GM12873 (cell line): ENCODE measurements at regions not wholly inside any gene's neighbourhood (a gene's known extent, or its start where the extent isn't known, plus 50 kb on each side); places are given as distances from the start of the nearest gene placed in this dataset.

Experiments used
- TF ChIP-seq, protein P1 (sequence below): IDR thresholded peaks from 2 replicates; pipeline ENCODE4 v1.5.1; 2012; ENCODE audit warnings: low read depth, mild to moderate bottlenecking, moderate library complexity, low read length, control low read depth; ENCODE audit not compliant: insufficient read depth; ENCODE audit errors: missing control alignments

DNA sequence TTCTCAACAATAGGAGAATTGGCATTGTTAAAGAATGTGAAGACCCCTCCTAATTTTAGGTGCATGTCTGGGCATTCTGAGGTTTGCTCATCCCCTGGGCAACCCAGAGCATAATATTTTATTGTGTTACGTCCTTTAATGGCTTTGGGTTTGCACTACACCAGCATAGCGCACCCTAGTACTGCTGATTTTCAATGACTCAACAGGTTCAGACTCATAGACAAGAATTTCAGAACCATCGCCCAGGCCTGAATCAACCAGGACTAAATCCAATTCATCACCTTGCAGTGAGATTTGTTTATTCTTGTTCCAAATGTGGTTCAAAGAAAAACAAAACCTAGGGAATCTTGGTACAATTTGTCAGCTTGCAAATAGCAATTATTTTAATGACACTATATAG, 137.8 kb upstream of the PHACTR1 start:
- TF ChIP-seq, protein P1, sequence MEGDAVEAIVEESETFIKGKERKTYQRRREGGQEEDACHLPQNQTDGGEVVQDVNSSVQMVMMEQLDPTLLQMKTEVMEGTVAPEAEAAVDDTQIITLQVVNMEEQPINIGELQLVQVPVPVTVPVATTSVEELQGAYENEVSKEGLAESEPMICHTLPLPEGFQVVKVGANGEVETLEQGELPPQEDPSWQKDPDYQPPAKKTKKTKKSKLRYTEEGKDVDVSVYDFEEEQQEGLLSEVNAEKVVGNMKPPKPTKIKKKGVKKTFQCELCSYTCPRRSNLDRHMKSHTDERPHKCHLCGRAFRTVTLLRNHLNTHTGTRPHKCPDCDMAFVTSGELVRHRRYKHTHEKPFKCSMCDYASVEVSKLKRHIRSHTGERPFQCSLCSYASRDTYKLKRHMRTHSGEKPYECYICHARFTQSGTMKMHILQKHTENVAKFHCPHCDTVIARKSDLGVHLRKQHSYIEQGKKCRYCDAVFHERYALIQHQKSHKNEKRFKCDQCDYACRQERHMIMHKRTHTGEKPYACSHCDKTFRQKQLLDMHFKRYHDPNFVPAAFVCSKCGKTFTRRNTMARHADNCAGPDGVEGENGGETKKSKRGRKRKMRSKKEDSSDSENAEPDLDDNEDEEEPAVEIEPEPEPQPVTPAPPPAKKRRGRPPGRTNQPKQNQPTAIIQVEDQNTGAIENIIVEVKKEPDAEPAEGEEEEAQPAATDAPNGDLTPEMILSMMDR, result no peak

DNA sequence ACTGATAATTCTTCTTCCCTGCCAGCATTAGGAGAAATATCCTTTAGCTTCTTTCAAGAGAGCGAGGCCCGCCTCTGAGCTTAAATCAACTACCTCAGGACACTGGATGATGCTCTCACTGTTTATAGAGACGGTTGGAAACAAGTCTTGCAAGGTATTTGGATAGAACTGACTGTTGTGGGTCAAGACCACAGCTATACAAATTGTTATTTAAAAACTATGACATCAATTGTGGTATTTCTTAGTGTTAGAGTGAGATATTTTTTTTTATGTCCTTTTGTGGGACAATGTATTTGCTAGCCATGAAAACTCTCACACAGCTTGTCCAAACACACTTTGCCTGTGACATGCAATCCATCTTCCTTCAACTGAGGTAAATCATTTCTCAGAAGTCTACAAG, 136.3 kb upstream of the PHACTR1 start:
- TF ChIP-seq, protein P1, result no peak

DNA sequence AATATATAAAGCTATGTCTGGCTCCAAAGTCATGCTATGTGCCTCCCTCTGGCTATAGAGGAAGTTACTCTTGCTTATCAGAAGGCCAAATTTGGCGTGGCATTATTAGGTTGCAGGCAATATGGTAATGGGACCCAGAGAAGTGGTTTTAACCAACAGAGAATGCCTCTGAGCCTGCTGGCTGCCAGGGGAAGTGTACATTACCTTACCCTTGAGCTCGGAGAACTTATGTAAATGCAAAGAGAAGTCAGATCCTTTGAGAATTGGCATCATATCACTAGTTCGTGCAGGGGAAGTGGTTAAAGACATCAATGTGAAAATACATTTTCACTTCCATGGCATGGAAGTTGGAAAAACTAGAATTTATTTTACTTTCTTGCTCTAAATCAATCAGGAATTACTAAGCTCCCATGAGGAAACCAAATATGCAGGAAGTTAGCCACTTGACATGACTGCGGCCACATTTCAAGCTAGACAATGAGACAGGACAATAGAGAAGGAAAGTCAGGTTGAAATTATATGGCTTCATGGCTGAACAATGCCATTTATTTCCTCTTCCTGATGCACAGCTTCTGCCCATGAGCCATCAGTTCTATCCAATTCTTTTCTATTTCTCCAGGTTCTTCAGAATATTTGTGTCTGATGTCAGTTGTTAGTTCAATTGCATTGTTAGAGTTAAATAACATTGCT, 134.0 kb upstream of the PHACTR1 start:
- TF ChIP-seq, protein P1, result no peak

DNA sequence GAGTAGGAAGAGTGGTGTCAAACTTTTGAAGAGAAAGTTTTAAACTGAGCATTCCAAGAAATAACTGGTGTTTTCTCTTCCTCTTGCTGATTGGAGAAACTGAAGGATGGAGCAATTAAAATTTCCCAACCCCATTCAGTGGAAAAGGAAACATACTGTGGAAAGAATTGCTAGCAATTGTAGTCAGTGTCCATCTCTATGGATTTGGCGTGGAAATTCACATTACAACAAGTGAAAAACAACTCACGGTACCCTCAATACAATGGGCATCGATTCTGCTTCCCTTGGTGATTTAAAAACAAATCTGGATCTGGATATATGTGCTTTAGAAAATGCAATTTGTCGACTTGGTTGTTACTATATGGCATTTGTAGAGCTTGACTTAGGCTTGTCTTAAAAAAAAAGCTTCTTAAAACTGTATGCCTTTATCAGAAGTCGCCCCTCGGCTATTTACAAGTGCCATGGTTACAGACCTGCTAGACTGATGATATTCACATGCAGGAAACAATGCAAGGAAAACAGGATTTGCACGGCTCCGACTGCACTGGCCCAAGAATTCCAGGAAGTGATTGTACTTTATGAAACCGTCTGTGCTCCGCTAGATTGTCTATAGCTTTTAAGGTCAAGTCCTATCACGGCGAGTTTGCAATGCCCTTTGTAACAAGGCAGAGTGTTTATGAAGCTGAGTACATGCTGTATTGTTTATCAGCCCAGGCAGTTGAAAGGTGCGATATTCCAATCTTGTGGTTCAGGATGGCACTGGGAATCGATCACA, 131.7 kb upstream of the PHACTR1 start:
- TF ChIP-seq, protein P1, result no peak

DNA sequence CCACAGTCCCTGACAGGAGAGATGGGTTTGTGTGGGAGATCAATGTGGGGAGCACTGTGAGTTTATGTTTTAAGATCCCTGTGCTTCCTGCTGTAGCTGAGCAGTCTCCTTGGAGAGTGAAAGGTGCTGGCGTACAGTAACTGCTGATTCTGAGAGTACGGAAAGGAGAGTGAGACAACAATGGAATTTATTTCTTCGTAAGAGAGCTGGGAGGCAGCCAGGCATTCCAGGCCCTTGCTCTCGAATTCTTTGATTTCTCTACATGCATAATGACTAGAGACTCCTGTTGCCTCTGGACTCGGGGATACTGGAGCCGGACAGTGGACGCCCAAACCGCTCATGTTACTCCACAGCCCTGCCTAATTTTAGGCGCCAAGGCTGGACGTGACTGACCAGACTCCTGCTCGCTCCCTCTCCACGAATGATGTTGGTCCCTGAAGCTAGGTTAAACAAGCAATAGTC, 131.0 kb upstream of the PHACTR1 start:
- TF ChIP-seq, protein P1, result no peak

DNA sequence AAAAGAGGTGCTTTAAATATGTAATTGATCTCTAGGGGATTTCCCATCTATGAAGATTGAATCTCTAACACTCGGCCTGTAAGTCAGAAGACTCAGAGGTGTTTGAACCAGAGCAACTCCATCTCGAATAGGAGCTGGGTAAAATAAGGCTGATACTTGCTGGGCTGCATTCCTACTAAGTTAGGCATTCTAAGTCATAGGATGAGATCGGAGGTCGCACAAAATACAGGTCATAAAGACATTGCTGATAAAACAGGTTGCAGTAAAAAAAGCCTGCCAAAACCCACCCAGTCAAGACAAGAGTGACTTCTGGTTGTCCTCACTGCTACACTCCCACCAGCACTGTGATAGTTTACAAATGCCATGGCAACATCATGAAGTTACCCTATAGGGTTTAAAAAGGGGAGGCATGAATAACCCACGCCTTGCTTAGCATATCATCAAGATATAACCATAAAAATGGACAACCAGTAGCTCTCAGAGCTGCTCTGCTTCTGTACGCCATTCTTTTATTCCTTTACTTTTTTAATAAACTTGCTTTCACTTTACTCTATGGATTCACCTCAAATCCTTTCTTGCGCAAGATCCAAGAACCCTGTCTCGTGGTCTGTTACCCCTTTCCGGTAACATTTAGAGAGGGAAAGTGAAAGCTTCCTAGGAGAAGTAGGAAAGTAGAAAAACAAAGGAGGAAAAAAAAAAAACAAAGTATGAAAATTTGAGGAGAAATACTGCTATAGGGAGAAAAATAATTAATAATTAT, 129.7 kb upstream of the PHACTR1 start:
- TF ChIP-seq, protein P1, result no peak

DNA sequence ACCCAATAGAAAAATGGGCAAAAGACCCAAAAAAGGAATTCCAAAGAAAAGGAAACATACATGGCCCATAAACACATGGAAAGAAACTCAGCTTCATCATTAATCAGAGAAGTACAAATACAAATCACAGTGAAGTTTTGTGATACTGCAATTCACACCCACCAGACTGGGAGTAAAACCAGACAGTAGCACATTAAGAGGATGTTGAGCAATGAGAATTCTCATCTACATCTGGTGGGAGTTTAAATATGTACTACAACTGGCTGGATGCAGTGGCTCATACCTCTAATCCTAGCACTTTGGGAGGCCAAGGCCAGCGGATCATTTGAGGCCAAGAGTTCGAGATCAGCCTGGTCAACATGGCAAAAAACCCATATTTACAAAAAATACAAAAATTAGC, 125.7 kb upstream of the PHACTR1 start:
- TF ChIP-seq, protein P1, result no peak
